PC-9 (cell line): ENCODE measurements at regions not wholly inside any gene's neighbourhood (a gene's known extent, or its start where the extent isn't known, plus 50 kb on each side); places are given as distances from the start of the nearest gene placed in this dataset.

Experiments
- BruUV-seq: library from RNA; stranded (reverse); fragments of 400-500 nt; replicated peaks from 2 replicates; lab custom pipeline; 2021; lab: Mats Ljungman, UMichigan
- CTCF ChIA-PET: fragments of 300-600 bp; sonication (Branson Sonifier 250); formaldehyde crosslinking; loops from one replicate; lab custom pipeline; 2022; ENCODE audit warnings: antibody characterized with exemption; lab: Charles Lee
- POLR2A ChIA-PET: fragments of 300-600 bp; sonication (Branson Sonifier 250); formaldehyde crosslinking; loops from one replicate; lab custom pipeline; 2022; ENCODE audit warnings: antibody characterized with exemption; ENCODE audit not compliant: unreplicated experiment; lab: Charles Lee
- DNase-seq, 2 experiments: peaks; one replicate each; pipeline versions ENCODE4 v3.0.0 to v3.0.0-alpha.2; 2015 to 2022; ENCODE audit warnings: mixed read lengths in 1 of 2
- H2AFZ ChIP-seq: fragments of 200-600 bp; sonication (generic); 2 replicates; pipeline ENCODE4 v1.8.1; 2017; ENCODE audit warnings: antibody characterized with exemption
- H3F3A ChIP-seq: fragments of 200-600 bp; sonication (generic); 2 replicates; pipeline ENCODE4 v1.8.1; 2017; ENCODE audit warnings: antibody characterized with exemption, mild to moderate bottlenecking, low read depth; ENCODE audit not compliant: insufficient read depth
- H3K27ac ChIP-seq: fragments of 200-600 bp; sonication (generic); 2 replicates; pipeline ENCODE4 v1.6.1; 2016; ENCODE audit warnings: mixed run types
- H3K27me3 ChIP-seq: fragments of 200-600 bp; sonication (generic); 2 replicates; pipeline ENCODE4 v1.6.1; 2016; ENCODE audit warnings: low read depth, mixed run types; ENCODE audit not compliant: insufficient read depth
- H3K36me3 ChIP-seq: fragments of 200-600 bp; sonication (generic); 2 replicates; pipeline ENCODE4 v1.6.1; 2016; ENCODE audit warnings: low read depth, mixed run types
- H3K4me1 ChIP-seq: fragments of 200-600 bp; sonication (generic); replicated peaks from 2 replicates; pipeline ENCODE4 v1.6.1; 2016; ENCODE audit warnings: mixed run types; ENCODE audit not compliant: insufficient read depth
- H3K4me2 ChIP-seq: fragments of 200-600 bp; sonication (generic); 2 replicates; pipeline ENCODE4 v1.6.1; 2017; ENCODE audit warnings: mixed run types
- H3K4me3 ChIP-seq: fragments of 200-600 bp; sonication (generic); 2 replicates; pipeline ENCODE4 v1.6.1; 2016; ENCODE audit warnings: mixed run types
- H3K79me2 ChIP-seq: fragments of 200-600 bp; sonication (generic); 2 replicates; pipeline ENCODE4 v1.6.1; 2017; ENCODE audit warnings: low read depth, mixed run types
- H3K9me2 ChIP-seq: fragments of 200-600 bp; sonication (generic); 2 replicates; pipeline ENCODE4 v1.8.1; 2017; ENCODE audit warnings: mild to moderate bottlenecking; ENCODE audit not compliant: insufficient read depth
- H3K9me3 ChIP-seq: fragments of 200-600 bp; sonication (generic); 2 replicates; pipeline ENCODE4 v1.8.1; 2016; ENCODE audit warnings: low read depth; ENCODE audit not compliant: insufficient read depth
- H4K20me1 ChIP-seq: fragments of 200-600 bp; sonication (generic); 2 replicates; pipeline ENCODE4 v1.8.1; 2017; ENCODE audit not compliant: insufficient read depth
- EZH2 ChIP-seq: fragments of 200-600 bp; sonication (generic); IDR thresholded peaks from 2 replicates; pipeline ENCODE4 v1.8.0; 2017; ENCODE audit warnings: antibody characterized with exemption, low read depth
- intact Hi-C: fragments of 100-400 bp; cut with micrococcal nuclease; formaldehyde crosslinking; loops from one replicate; pipeline ENCODE4 v1.10.0; 2022; ENCODE audit not compliant: unreplicated experiment
- TF ChIP-seq, protein P1 (sequence below): fragments of 200-600 bp; sonication (generic); conservative IDR thresholded peaks from 2 replicates; pipeline ENCODE4 v1.6.1; 2017; ENCODE audit warnings: mixed run types, antibody characterized with exemption, mild to moderate bottlenecking, moderate library complexity

DNA sequence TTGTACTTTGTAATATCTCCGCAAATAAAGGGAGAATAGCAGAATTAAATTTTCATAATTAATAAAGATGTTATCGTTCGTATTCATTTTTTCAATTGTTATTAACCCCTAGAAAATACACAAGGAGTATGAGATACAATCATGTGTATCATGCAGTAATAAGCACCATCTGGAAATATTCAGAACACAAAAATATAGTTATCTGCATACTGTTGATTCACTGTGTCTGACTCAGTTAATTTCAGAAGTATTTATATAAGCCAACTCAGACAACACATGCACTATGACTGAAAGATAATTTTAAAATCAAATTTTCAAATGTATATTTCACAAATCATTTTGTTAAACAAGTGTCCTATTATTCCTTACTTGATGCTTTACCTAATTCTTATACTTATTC is 1954.8 kb downstream of the ARAP2 start:
- TF ChIP-seq, protein P1, sequence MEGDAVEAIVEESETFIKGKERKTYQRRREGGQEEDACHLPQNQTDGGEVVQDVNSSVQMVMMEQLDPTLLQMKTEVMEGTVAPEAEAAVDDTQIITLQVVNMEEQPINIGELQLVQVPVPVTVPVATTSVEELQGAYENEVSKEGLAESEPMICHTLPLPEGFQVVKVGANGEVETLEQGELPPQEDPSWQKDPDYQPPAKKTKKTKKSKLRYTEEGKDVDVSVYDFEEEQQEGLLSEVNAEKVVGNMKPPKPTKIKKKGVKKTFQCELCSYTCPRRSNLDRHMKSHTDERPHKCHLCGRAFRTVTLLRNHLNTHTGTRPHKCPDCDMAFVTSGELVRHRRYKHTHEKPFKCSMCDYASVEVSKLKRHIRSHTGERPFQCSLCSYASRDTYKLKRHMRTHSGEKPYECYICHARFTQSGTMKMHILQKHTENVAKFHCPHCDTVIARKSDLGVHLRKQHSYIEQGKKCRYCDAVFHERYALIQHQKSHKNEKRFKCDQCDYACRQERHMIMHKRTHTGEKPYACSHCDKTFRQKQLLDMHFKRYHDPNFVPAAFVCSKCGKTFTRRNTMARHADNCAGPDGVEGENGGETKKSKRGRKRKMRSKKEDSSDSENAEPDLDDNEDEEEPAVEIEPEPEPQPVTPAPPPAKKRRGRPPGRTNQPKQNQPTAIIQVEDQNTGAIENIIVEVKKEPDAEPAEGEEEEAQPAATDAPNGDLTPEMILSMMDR: no peak
- no peak for TF ChIP-seq EZH2
- Histone ChIP-seq H3K4me1 (no peaks in the 10 kb centered on the region), H3K27me3 (no peaks in the 10 kb centered on the region), H3K27ac (no peak overlapping the region), H4K20me1 (no peaks in the 10 kb centered on the region), H3K79me2 (no peaks in the 10 kb centered on the region), H3F3A (no peaks in the 10 kb centered on the region), H2AFZ (no peak overlapping the region), H3K9me3 (no peaks in the 10 kb centered on the region), H3K36me3 (no peaks in the 10 kb centered on the region), H3K4me2 (no peak overlapping the region), H3K4me3 (no peak overlapping the region), H3K9me2 (no peaks in the 10 kb centered on the region)
- no peak for DNase-seq
- intact Hi-C loops: no loop called here
- no TSS peak for BruUV-seq
- CTCF ChIA-PET: no interaction called here
- POLR2A ChIA-PET: no interaction called here

DNA sequence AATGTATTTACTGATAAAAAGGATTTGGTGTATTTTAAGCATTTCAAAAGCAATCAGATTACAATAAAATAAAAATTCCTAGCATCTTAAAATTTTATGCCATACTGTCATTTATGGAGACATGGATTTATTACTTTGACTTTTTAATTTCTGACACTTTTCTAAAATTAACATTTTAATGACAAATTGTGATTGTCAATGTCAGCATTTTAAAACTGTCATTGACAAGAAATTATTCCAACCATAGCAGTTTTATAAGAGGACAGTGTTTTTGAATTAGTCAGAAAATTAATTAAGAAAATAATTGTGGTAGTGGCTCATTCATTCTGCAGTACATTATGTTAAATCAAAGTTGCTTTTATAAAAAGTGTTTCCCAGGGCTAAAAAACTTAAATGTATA is 1954.4 kb downstream of the ARAP2 start:
- ChIA-PET POLR2A (no interaction called here), CTCF (no interaction called here)
- no peaks in the 10 kb centered on the region for H4K20me1 ChIP-seq
- no peaks in the 10 kb centered on the region for H3K27me3 ChIP-seq
- no TSS peak for BruUV-seq
- no peak for TF ChIP-seq EZH2
- TF ChIP-seq, protein P1: no peak
- no peaks in the 10 kb centered on the region for H3F3A ChIP-seq
- H3K27ac ChIP-seq: no peak overlapping the region
- H3K4me3 ChIP-seq: no peak overlapping the region
- H3K4me2 ChIP-seq: no peak overlapping the region
- H3K36me3 ChIP-seq: no peaks in the 10 kb centered on the region
- no peaks in the 10 kb centered on the region for H3K9me2 ChIP-seq
- no peak overlapping the region for H2AFZ ChIP-seq
- no peaks in the 10 kb centered on the region for H3K79me2 ChIP-seq
- intact Hi-C loops: no loop called here
- no peaks in the 10 kb centered on the region for H3K9me3 ChIP-seq
- no peaks in the 10 kb centered on the region for H3K4me1 ChIP-seq
- DNase-seq: no peak

- Histone ChIP-seq H3K4me1 (no peaks in the 10 kb centered on the region), H3K36me3 (no peaks in the 10 kb centered on the region), H3K9me3 (no peaks in the 10 kb centered on the region), H3K27ac (no peak overlapping the region), H3K4me3 (no peak overlapping the region), H3K4me2 (no peak overlapping the region), H2AFZ (no peak overlapping the region), H3K9me2 (no peaks in the 10 kb centered on the region), H3F3A (no peaks in the 10 kb centered on the region), H3K27me3 (no peaks in the 10 kb centered on the region), H3K79me2 (no peaks in the 10 kb centered on the region), H4K20me1 (no peaks in the 10 kb centered on the region)
- intact Hi-C loops: no loop called here
- TF ChIP-seq, protein P1: no peak
- TF ChIP-seq EZH2: no peak
- ChIA-PET CTCF (no interaction called here), POLR2A (no interaction called here)
- no peak for DNase-seq
- no TSS peak for BruUV-seq
Measured at GRCh38 chr4:34293459-34293858, 1950.9 kb downstream of the ARAP2 start.
